UCSD-AML1 (cell line): ENCODE measurements at regions not wholly inside any gene's neighbourhood (a gene's known extent, or its start where the extent isn't known, plus 50 kb on each side); places are given as distances from the start of the nearest gene placed in this dataset.

Experiments used
- DNase-seq: peaks from one replicate; lab custom pipeline; 2025; ENCODE audit not compliant: unreplicated experiment; lab: John Stamatoyannopoulos, UW

DNA sequence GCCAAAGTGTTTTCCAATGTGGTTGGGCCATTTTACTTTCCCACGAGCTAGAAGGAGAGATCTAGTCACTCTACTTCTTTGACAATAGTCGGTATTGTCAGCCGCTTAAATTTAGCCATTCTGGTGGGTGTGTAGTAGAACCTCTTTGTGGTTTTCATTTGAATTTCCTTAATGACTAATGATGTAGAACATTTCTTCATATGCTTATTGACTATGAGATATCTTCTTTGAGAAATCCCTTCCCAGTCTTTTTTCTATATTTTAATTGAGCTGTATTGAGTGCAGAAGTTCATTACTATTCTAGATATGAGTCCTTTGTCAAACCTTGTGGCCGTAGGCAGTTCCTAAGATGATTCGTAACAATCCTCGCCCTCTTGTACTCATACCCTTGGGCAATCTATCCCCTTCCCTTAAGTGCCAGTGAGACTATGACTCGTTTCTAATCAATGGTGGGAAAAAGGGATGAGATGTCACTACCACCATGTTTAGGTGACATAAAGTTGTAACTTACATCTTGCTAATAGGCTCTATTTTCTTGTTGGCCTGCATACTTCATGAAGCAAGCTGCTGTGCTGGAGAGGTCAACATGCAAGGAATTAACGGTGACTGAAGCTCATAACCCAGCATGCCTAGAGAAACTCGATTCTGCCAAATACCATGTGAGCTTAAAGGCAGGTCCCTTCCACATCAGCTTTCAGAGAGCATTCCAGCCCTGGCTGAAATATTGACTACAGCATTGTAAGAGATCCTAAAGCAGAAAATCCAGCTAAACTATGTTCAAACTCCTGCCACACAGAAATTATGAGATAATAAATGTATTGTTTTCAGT is 817.9 kb upstream of the SOX9 start:
- DNase-seq: no peak

DNA sequence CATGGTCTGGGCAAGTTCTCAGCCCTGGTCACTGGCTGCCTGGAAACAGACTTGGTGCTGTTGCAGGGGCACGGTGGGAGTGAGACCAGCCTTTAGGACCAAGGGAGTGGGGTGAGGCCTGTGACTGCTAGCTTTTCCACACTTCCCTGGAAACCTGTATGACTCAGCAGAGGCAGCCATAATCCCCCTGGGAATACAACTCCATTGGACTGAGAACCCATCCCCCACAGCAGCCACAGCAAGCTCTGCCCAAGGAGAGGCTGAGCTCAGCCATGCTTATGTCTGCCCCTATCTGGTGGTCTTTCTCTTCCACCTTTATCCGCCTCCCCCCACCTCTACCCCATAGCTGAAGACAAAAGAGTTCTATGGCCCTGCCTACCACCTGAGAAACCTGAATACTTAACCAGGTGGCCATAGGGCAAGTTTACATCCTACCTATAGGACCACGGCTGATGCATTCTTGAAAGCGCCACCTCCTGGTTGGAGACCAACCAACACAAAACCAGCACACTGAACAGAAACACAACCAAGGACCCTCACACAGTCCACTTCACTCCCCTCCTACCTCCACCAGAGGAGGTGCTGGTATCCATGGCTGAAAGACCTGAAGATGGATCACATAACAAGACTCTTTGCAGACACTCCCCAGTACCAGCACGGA is 816.2 kb upstream of the SOX9 start:
- no peak for DNase-seq

GRCh38 chr17:71313866-71314265 is 807.0 kb upstream of the SOX9 start:
- no peak for DNase-seq

DNA sequence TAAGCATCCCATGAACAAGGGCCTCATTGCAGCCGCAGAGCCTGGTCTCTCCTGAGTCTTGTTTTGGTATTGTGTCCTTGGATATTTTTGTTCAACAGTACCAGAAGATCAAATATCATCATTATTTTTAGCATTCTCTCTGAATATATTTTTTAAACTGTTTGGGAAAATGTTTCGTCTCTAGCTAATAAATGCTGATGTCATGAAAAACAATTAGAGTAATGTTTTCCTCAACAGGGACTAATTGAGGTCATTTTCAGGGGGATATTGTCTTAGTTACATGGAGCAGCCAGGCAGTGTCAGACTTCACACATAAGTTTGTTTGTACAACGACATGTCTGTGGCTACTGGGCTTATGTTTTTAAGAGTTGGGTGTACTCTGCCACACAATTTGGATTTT is 805.3 kb upstream of the SOX9 start:
- DNase-seq: no peak

- no peak for DNase-seq
These were observed 804.5 kb upstream of the SOX9 start for GRCh38 chr17:71316176-71316897.

DNA sequence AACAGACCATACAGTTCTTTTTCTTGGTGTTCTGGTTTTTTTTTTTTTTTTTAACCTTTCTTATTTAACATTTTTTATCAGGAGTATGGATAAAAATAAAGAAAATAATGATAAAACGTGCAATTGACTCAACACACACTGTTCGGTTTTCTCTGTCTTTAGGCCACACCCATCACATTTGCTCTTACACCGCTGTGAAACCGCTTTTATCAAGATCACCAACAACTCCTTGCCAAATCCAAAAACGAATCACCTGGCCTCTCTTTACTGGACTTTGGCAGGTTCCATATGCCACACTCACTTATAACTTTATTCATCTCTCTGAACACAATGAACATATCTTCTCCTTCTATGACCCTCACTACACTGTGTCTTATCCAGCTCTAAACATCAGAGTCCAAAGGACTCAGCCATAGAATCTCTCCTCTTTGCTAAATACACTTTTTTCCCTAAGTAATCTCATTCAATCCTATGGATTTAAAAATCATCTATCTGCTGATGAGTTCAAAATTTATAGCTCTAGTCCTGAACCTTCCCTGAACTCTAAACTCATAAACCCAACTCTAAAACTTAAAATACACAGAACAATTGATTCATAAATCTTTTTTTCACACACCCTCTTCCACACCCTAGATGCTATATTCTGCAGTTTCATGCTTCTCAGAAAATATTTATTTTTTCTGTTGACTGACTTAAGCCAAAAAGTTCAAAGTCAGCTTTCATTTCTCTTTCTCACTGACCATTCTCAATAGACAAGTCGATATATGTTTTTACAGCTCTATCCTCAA is 800.6 kb upstream of the SOX9 start:
- no peak for DNase-seq

GRCh38 chr17:71325117-71325516 is 795.7 kb upstream of the SOX9 start:
- DNase-seq: no peak

DNA sequence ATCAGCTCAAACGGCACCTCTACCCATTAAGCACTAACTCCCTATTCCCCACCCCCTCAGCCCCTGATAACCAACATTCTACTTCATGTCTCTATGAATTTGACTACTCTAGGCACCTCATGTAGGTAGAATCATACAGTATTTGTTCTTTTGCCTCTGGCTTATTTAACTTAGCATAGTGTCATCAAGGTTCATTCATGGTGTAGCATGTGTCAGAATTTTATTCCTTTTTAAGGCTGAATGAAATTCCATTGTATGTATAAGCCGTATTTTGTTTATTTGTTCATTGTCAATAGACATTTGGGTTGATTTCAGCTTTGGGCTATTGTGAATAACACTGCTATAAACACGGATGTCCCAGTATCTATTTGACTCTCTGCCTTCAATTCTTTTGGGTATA is 794.9 kb upstream of the SOX9 start:
- DNase-seq: no peak

DNA sequence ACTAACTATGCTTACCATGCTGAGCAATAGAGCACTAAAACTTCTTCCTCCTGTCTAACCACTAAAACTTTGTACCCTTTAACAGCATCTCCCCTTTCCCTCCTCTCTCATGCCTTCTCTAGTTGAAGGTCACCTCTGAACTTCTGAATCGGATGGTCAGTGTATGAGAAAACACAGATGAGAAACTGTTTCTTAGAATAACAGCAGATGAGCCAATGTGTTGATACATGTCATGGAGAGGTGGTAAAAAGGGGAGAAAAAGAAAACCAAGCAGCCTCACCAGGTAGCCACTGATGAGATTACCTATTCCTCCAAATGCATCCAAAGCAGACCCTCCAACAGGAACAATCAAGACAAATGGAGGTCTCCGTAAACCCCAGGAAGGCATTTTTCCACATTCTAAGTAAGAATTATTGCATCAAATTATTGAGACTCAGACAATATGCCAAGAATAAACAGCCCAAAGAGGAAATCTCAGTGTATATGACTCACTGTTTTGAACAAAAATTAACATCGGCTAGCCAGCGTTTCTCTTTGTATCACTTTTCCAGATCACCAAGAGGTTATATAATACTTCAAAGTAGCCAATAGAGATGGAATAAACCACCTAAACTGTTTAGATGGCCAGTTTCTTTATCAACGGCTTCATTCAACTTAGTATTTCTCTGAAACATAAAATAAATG is 793.3 kb upstream of the SOX9 start:
- no peak for DNase-seq

- no peak for DNase-seq
These were observed 791.3 kb upstream of the SOX9 start for GRCh38 chr17:71329310-71330098.

- DNase-seq: no peak
These were observed 790.8 kb upstream of the SOX9 start for GRCh38 chr17:71330099-71330375.

DNA sequence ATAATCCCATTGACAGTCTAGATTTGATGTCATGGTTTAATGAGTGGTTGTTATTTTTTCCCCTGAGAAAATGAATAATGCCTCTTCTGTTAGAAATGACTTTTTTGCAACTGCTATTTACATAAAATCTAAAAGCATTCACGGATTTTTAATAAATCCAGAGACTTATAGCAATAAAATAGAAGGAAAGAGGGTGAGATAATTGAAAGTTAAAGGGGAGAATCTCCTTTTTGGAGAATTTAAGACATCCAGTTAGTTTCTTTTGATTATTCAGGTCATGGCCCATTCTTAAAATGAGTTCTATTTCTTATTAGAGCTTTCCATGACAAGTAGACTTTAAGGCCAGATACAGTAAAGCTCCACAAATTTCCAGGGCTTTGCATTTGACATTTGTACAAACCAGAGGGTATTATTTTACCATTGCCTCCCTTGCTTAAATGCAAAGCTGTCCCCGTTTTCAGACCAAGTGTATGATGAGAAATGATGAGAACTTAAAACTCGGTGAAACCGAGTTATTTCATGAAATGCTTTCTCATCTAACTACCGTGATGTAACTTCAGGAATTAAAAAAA is 789.0 kb upstream of the SOX9 start:
- no peak for DNase-seq

DNA sequence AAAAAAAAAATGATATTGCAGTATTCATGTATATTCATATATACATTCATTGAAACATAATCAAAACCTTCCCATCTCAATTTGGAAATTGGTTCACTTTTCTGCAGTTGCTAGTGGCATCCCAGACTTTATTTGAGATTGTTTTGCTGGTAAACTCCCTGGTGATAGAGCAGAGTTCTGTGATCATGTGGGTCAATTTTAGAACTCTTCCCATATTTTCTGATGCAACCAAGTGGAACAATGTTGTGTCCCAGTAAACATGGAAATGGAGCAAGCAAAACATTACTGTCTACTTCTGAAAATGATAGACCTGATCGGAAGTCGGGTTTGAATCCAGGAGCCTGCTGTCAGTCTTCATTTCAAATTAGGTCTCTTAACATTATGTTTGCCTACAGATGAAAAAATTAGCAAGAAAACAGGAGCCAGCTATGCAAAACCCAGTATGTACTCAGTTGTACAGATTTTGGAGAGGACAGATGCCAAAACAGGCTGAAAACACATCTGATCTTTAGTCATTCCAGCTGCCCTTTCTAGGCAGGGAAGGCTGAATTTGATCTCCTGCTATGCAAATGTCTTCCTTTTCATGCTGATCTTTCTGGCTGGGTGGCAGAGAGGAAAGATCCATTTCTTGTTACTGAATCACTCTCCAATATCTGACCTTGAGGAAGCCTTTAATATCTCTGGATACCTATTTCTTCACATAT is 786.6 kb upstream of the SOX9 start:
- no peak for DNase-seq

- no peak for DNase-seq
These were observed 785.6 kb upstream of the SOX9 start for GRCh38 chr17:71335212-71335611.

DNA sequence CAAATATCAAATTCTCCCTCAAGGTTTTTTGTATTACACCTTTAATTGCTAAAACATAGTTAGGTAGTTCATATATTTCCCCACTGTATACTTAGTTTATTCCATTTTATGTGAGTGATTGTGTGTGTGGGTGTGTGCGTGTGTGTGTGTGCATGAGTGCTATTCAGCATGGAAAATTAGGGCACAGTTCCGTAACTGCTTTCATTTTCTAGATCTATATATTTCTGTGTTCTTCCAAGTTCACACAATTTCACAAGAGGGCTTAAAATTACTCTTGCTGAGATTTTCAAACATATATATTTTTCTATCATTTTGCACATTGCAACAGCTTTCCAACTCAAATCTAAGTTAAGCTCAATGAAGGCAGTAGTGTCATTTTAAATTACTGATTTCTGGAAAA is 782.9 kb upstream of the SOX9 start:
- no peak for DNase-seq

DNA sequence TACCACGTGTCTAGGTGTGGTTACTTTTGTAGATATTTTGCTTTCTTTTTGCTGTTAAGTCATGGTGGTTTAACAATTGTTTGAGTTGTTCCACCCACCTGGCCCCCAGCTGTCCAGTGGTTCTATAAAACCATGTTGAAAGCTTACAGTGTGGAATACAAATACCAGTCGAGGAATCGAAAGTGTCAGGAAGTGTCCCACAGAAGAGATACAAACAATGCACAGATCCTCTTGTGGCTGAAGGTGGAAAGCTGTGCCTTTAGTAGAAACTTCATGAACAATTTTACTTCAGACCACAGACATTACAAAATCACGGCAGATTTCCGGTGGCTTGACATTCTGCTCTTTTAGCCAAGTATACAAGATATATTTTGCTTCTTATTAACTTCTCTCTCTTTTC is 782.4 kb upstream of the SOX9 start:
- DNase-seq: no peak

- DNase-seq: no peak
These were observed 781.6 kb upstream of the SOX9 start for GRCh38 chr17:71339206-71339605.

DNA sequence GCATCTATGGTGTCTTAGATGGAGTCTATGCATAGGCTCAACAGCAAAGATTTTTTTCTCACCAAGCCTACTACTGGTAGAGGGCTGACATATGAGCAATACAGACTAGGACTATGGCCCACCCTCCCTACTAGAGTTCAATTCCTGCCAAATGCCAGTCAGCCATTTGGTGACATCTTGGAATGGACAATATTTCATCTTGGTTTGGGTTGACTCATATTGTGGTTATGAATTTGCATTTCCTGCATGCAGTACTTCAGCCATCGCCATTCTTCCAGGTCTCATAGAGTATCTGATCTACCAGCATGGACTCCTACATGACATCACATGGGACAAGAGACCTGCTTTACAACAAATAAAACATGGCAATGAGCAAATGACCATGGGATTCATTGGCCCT is 778.1 kb upstream of the SOX9 start:
- DNase-seq: no peak

GRCh38 chr17:71349908-71350600 is 770.8 kb upstream of the SOX9 start:
- no peak for DNase-seq
